CD14-positive monocyte (primary cell): ENCODE measurements at regions not wholly inside any gene's neighbourhood (a gene's known extent, or its start where the extent isn't known, plus 50 kb on each side); places are given as distances from the start of the nearest gene placed in this dataset.

Experiments used
- DNase-seq, 3 donors: peaks; one replicate each; pipeline ENCODE4 v3.0.0-alpha.2; 2011 to 2022
- H2AFZ ChIP-seq: 2 replicates; pipeline ENCODE4 v1.6.0; 2012; ENCODE audit warnings: mild to moderate bottlenecking, low read depth, low read length, inconsistent platforms; ENCODE audit not compliant: insufficient read depth, poor library complexity, severe bottlenecking
- H3K27ac ChIP-seq, 2 donors: 1 replicate in 1 of 2; 2 replicates in 1 of 2; pipeline ENCODE4 v1.5.1; 2012 to 2013; ENCODE audit warnings: low read length in 2 of 2, control low read depth in 1 of 2, inconsistent platforms in 1 of 2, low read depth in 1 of 2, mild to moderate bottlenecking in 1 of 2
- H3K27me3 ChIP-seq, 2 donors: one replicate each; pipeline versions ENCODE4 v1.6.0 to v1.6.1; 2011 to 2013; ENCODE audit warnings: low read length in 2 of 2; ENCODE audit not compliant: control insufficient read depth in 2 of 2, insufficient read depth in 2 of 2
- H3K36me3 ChIP-seq, 2 donors: replicated peaks in 1 of 2; 1 replicate in 1 of 2; 2 replicates in 1 of 2; pipeline versions ENCODE4 v1.5.1 to v1.6.1; 2012 to 2013; ENCODE audit warnings: low read length in 2 of 2, control low read depth in 1 of 2, inconsistent platforms in 1 of 2, mild to moderate bottlenecking in 1 of 2; ENCODE audit not compliant: insufficient read depth in 2 of 2, control insufficient read depth in 1 of 2
- H3K4me1 ChIP-seq, 2 donors: 1 replicate in 1 of 2; 2 replicates in 1 of 2; pipeline versions ENCODE4 v1.5.1 to v1.6.1; 2012 to 2013; ENCODE audit warnings: low read length in 2 of 2, control low read depth in 1 of 2, inconsistent platforms in 1 of 2, mild to moderate bottlenecking in 1 of 2, moderate library complexity in 1 of 2; ENCODE audit not compliant: insufficient read depth in 2 of 2, control insufficient read depth in 1 of 2
- H3K4me2 ChIP-seq: replicated peaks from 2 replicates; pipeline ENCODE3; 2012; ENCODE audit warnings: low read length, moderate library complexity, mild to moderate bottlenecking; ENCODE audit not compliant: poor library complexity, severe bottlenecking; ENCODE audit errors: extremely low read depth
- H3K4me3 ChIP-seq, 3 experiments: fragments of 200-600 bp in 1 of 3; sonication (generic) in 1 of 3; replicated peaks in 1 of 3; 1 replicate in 2 of 3; 2 replicates in 1 of 3; pipeline ENCODE4 v1.5.1; 2011 to 2013; ENCODE audit warnings: low read length in 3 of 3, mild to moderate bottlenecking in 3 of 3, control low read depth in 2 of 3, low read depth in 2 of 3, inconsistent platforms in 1 of 3, moderate library complexity in 1 of 3
- H3K79me2 ChIP-seq: 2 replicates; pipeline ENCODE4 v1.6.0; 2012; ENCODE audit warnings: mild to moderate bottlenecking, control low read depth, inconsistent platforms, low read length, moderate library complexity; ENCODE audit not compliant: insufficient read depth
- H3K9ac ChIP-seq: 2 replicates; pipeline ENCODE4 v1.6.0; 2017; ENCODE audit warnings: low read length, mild to moderate bottlenecking; ENCODE audit not compliant: insufficient read depth, poor library complexity, severe bottlenecking
- H3K9me3 ChIP-seq, 2 donors: replicated peaks in 1 of 2; 1 replicate in 1 of 2; 2 replicates in 1 of 2; pipeline versions ENCODE4 v1.5.1 to v1.6.1; 2012 to 2013; ENCODE audit warnings: low read length in 2 of 2, control low read depth in 1 of 2; ENCODE audit not compliant: control insufficient read depth in 1 of 2, insufficient read depth in 1 of 2
- H4K20me1 ChIP-seq: 2 replicates; pipeline ENCODE4 v1.6.0; 2012; ENCODE audit warnings: mild to moderate bottlenecking, low read length, control low read depth, moderate library complexity; ENCODE audit not compliant: insufficient read depth
- H3K27ac Mint-ChIP-seq, 7 donors: one replicate each; pipeline ENCODE4 v1.8.0; 2020; ENCODE audit warnings: mild to moderate bottlenecking in 7 of 7, mixed read lengths in 7 of 7, moderate library complexity in 6 of 7, inconsistent platforms in 2 of 7
- H3K27me3 Mint-ChIP-seq, 3 donors: one replicate each; pipeline ENCODE4 v1.8.0; 2021 to 2022; ENCODE audit warnings: low read depth in 3 of 3, mild to moderate bottlenecking in 3 of 3, mixed read lengths in 3 of 3, moderate library complexity in 3 of 3, inconsistent platforms in 1 of 3
- H3K36me3 Mint-ChIP-seq, 2 donors: one replicate each; pipeline ENCODE4 v1.8.0; 2020; ENCODE audit warnings: mixed read lengths in 2 of 2, inconsistent platforms in 1 of 2, mild to moderate bottlenecking in 1 of 2
- H3K4me1 Mint-ChIP-seq: one replicate; pipeline ENCODE4 v1.8.0; 2020; ENCODE audit warnings: mild to moderate bottlenecking, mixed read lengths
- H3K4me3 Mint-ChIP-seq, 2 donors: one replicate each; pipeline ENCODE4 v1.8.0; 2020; ENCODE audit warnings: mild to moderate bottlenecking in 2 of 2, mixed read lengths in 2 of 2, moderate library complexity in 1 of 2
- H3K9me3 Mint-ChIP-seq, 7 donors: one replicate each; pipeline ENCODE4 v1.8.0; 2020 to 2022; ENCODE audit warnings: mixed read lengths in 7 of 7, mild to moderate bottlenecking in 6 of 7, moderate library complexity in 6 of 7, inconsistent platforms in 2 of 7
- CTCF ChIP-seq: fragments of 200-600 bp; IDR thresholded peaks from one replicate; pipeline ENCODE4 v1.8.0; 2022; ENCODE audit warnings: antibody characterized with exemption, mild to moderate bottlenecking
- WGBS: methylation state at CpG from one replicate; pipeline ENCODE4 v1.1.5; 2013; ENCODE audit warnings: missing lambda C conversion rate; ENCODE audit not compliant: insufficient coverage; 5-methylcytosine and 5-hydroxymethylcytosine counted together
- intact Hi-C, 2 donors: fragments of 100-400 bp; cut with micrococcal nuclease; formaldehyde crosslinking; loops; one replicate each; pipeline versions ENCODE4 v1.15.0 to v1.15.1; 2023

- no peak for TF ChIP-seq CTCF
- peaks cover 0 to 8% (median 2%) of the 10 kb centered on the region in 7 donors for H3K9me3 Mint-ChIP-seq
- intact Hi-C loops, result no loop called here
- Histone ChIP-seq H3K4me1 (no peaks in the 10 kb centered on the region), H3K4me2 (no peak overlapping the region), H3K4me3 (no peak overlapping the region), H3K27ac (no peak overlapping the region), H3K9me3 (no peaks in the 10 kb centered on the region), H2AFZ (no peak overlapping the region), H3K79me2 (no peaks in the 10 kb centered on the region), H3K9ac (no peak overlapping the region), H3K36me3 (no peaks in the 10 kb centered on the region), H3K27me3 (no peaks in the 10 kb centered on the region), H4K20me1 (no peaks in the 10 kb centered on the region)
- no peak for DNase-seq
- H3K36me3 Mint-ChIP-seq, result no peaks in the 10 kb centered on the region
- H3K27ac Mint-ChIP-seq, result no peak overlapping the region
- peaks cover 0 to 6% (median 1%) of the 10 kb centered on the region in 3 donors for H3K27me3 Mint-ChIP-seq
- no peaks in the 10 kb centered on the region for H3K4me1 Mint-ChIP-seq
- no peak overlapping the region for H3K4me3 Mint-ChIP-seq
- 100% methylated on average over 1 of the region's 2 CpGs for WGBS
Observed at GRCh38 chr7:156109988-156110387, 297.7 kb upstream of the SHH start.

- no peaks in the 10 kb centered on the region for H3K9me3 ChIP-seq
- H2AFZ ChIP-seq, result no peak overlapping the region
- no peaks in the 10 kb centered on the region for H3K36me3 ChIP-seq
- Mint-ChIP-seq H3K27ac (no peak overlapping the region), H3K4me1 (no peaks in the 10 kb centered on the region), H3K4me3 (no peak overlapping the region), H3K9me3 (peaks cover 0 to 6% (median 2%) of the 10 kb centered on the region in 7 donors), H3K36me3 (no peaks in the 10 kb centered on the region), H3K27me3 (peaks cover 1 to 8% (median 4%) of the 10 kb centered on the region in 3 donors)
- H3K79me2 ChIP-seq, result no peaks in the 10 kb centered on the region
- H3K27me3 ChIP-seq, result no peaks in the 10 kb centered on the region
- 100% methylated on average over 3 of the region's 8 CpGs for WGBS
- no peak for DNase-seq
- H3K9ac ChIP-seq, result no peak overlapping the region
- H4K20me1 ChIP-seq, result no peaks in the 10 kb centered on the region
- TF ChIP-seq CTCF, result no peak
- H3K4me3 ChIP-seq, result no peak overlapping the region
- intact Hi-C loops, result no loop called here
- H3K27ac ChIP-seq, result no peak overlapping the region
- H3K4me1 ChIP-seq, result no peaks in the 10 kb centered on the region
- H3K4me2 ChIP-seq, result no peak overlapping the region
Observed at GRCh38 chr7:156109076-156109475, 296.8 kb upstream of the SHH start.
